Activated B cell treated with CpG ODN at 0.5 μM for 24 hours (primary cell): ENCODE measurements at regions not wholly inside any gene's neighbourhood (a gene's known extent, or its start where the extent isn't known, plus 50 kb on each side); places are given as distances from the start of the nearest gene placed in this dataset.

Experiments used
- ATAC-seq: fragments of 200-7000 bp; cut with Tn5 transposase; one replicate; pipeline ENCODE4 v1.10.0; 2021; ENCODE audit warnings: low read depth, mild to moderate bottlenecking, moderate library complexity
- CTCF ChIA-PET: fragments of 350-600 bp; sonication (Branson Sonifier 250); formaldehyde crosslinking; loops from one replicate; lab custom pipeline; 2021; ENCODE audit warnings: antibody characterized with exemption; lab: Charles Lee
- POLR2A ChIA-PET: fragments of 350-600 bp; sonication (Branson Sonifier 250); formaldehyde crosslinking; loops from one replicate; lab custom pipeline; 2021; ENCODE audit warnings: antibody characterized with exemption; lab: Charles Lee
- DNase-seq: peaks from one replicate; pipeline ENCODE4 v3.0.0; 2022
- H3K27ac Mint-ChIP-seq: one replicate; pipeline ENCODE4 v1.8.0; 2020; ENCODE audit warnings: mixed read lengths
- H3K27me3 Mint-ChIP-seq: one replicate; pipeline ENCODE4 v1.8.0; 2021; ENCODE audit warnings: mixed read lengths
- H3K36me3 Mint-ChIP-seq: one replicate; pipeline ENCODE4 v1.8.0; 2021; ENCODE audit warnings: low read depth, mixed read lengths
- H3K4me1 Mint-ChIP-seq: one replicate; pipeline ENCODE4 v1.8.0; 2021; ENCODE audit warnings: mixed read lengths
- H3K4me3 Mint-ChIP-seq: one replicate; pipeline ENCODE4 v1.8.0; 2020; ENCODE audit warnings: mild to moderate bottlenecking, mixed read lengths
- H3K9me3 Mint-ChIP-seq: one replicate; pipeline ENCODE4 v1.8.0; 2020; ENCODE audit warnings: mixed read lengths
- CTCF ChIP-seq: fragments of 200-600 bp; IDR thresholded peaks from one replicate; pipeline ENCODE4 v1.8.0; 2022; ENCODE audit warnings: antibody characterized with exemption, mild to moderate bottlenecking
- intact Hi-C: fragments of 100-400 bp; cut with micrococcal nuclease; formaldehyde crosslinking; loops from one replicate; pipeline ENCODE4 v1.15.1; 2024

GRCh38 chr18:38545071-38545470 lies 979.5 kb upstream of the CELF4 start:
- DNase-seq = no peak
- no peak for ATAC-seq
- H3K27ac Mint-ChIP-seq = no peak overlapping the region
- POLR2A ChIA-PET = no interaction called here
- H3K27me3 Mint-ChIP-seq = no peaks in the 10 kb centered on the region
- intact Hi-C loops = no loop called here
- H3K4me1 Mint-ChIP-seq = no peaks in the 10 kb centered on the region
- no peaks in the 10 kb centered on the region for H3K36me3 Mint-ChIP-seq
- CTCF ChIA-PET = no interaction called here
- TF ChIP-seq CTCF = no peak
- H3K4me3 Mint-ChIP-seq = no peak overlapping the region
- H3K9me3 Mint-ChIP-seq = no peaks in the 10 kb centered on the region

GRCh38 chr18:38539856-38540255 lies 974.3 kb upstream of the CELF4 start:
- CTCF ChIA-PET = no interaction called here

GRCh38 chr18:38539371-38539770 lies 973.8 kb upstream of the CELF4 start:
- H3K4me3 Mint-ChIP-seq = no peak overlapping the region
- H3K27ac Mint-ChIP-seq = no peak overlapping the region
- DNase-seq = no peak
- ChIA-PET CTCF (no interaction called here), POLR2A (no interaction called here)
- H3K9me3 Mint-ChIP-seq = peaks cover 10% of the 10 kb centered on the region
- no peaks in the 10 kb centered on the region for H3K27me3 Mint-ChIP-seq
- ATAC-seq = no peak
- H3K4me1 Mint-ChIP-seq = no peaks in the 10 kb centered on the region
- TF ChIP-seq CTCF = no peak
- intact Hi-C loops = no loop called here
- no peaks in the 10 kb centered on the region for H3K36me3 Mint-ChIP-seq

More at GRCh38 chr18:38539856-38540255, 974.3 kb upstream of the CELF4 start:
- no peak for DNase-seq
- no peak for ATAC-seq
- H3K27ac Mint-ChIP-seq = no peak overlapping the region
- H3K27me3 Mint-ChIP-seq = no peaks in the 10 kb centered on the region
- H3K4me3 Mint-ChIP-seq = no peak overlapping the region
- peaks cover 10% of the 10 kb centered on the region for H3K9me3 Mint-ChIP-seq
- no peak for TF ChIP-seq CTCF
- no peaks in the 10 kb centered on the region for H3K4me1 Mint-ChIP-seq
- intact Hi-C loops = no loop called here
- POLR2A ChIA-PET = no interaction called here
- H3K36me3 Mint-ChIP-seq = no peaks in the 10 kb centered on the region

GRCh38 chr18:38534073-38534472 lies 968.5 kb upstream of the CELF4 start:
- Mint-ChIP-seq H3K27ac (no peak overlapping the region), H3K4me1 (no peaks in the 10 kb centered on the region), H3K27me3 (no peaks in the 10 kb centered on the region), H3K36me3 (no peaks in the 10 kb centered on the region), H3K4me3 (no peak overlapping the region), H3K9me3 (peaks cover 24% of the 10 kb centered on the region)
- no peak for TF ChIP-seq CTCF
- ATAC-seq = no peak
- POLR2A ChIA-PET = no interaction called here
- no peak for DNase-seq
- intact Hi-C loops = no loop called here
- CTCF ChIA-PET = no interaction called here

GRCh38 chr18:38526922-38527321 lies 961.3 kb upstream of the CELF4 start:
- POLR2A ChIA-PET = no interaction called here
- intact Hi-C loops = no loop called here
- no peak for ATAC-seq

More at GRCh38 chr18:38526922-38527321, 961.3 kb upstream of the CELF4 start:
- no peak for DNase-seq
- H3K27me3 Mint-ChIP-seq = no peaks in the 10 kb centered on the region
- H3K4me3 Mint-ChIP-seq = no peak overlapping the region
- CTCF ChIA-PET = no interaction called here
- no peaks in the 10 kb centered on the region for H3K4me1 Mint-ChIP-seq
- no peaks in the 10 kb centered on the region for H3K36me3 Mint-ChIP-seq
- TF ChIP-seq CTCF = no peak
- no peaks in the 10 kb centered on the region for H3K9me3 Mint-ChIP-seq
- H3K27ac Mint-ChIP-seq = no peak overlapping the region
